LNCAP (cell line): ENCODE measurements at regions not wholly inside any gene's neighbourhood (a gene's known extent, or its start where the extent isn't known, plus 50 kb on each side); places are given as distances from the start of the nearest gene placed in this dataset.

Experiments
- CTCF ChIP-seq: fragments of 450-650 bp; IDR thresholded peaks from 2 replicates; pipeline ENCODE4 v1.5.1; 2017; ENCODE audit warnings: mild to moderate bottlenecking

- TF ChIP-seq CTCF = no peak
Observed at GRCh38 chr22:48589901-48590300, 1237.8 kb downstream of the BRD1 start.

DNA sequence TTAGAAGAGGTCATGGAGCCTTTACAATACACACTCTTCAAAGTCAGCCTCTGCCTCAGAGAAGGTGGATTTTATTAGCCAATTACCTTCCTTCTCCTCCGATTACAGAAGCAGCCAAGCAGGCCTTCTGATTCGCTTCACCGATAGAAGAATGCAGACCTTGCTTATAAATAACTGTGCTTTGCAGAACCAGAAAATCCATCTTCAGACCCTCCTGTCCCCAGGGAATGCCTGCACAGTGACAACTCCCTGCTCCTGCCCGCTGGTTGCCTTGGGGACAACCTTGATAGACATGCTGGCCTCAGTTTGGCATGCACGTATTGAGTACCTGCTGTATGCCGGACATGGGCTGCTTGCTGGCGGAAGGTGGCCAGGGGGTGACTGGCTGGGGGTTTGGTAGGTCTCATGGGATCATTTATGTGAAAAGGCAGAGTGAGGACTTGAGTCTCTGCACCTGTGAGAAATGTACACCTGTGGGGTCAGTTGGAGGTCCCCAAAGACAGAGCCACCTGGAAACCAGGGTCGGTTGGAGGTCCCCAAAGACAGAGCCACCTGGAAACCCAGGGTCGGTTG is 1238.7 kb downstream of the BRD1 start:
- no peak for TF ChIP-seq CTCF

- no peak for TF ChIP-seq CTCF
Observed at GRCh38 chr22:48588151-48588877, 1239.4 kb downstream of the BRD1 start.

- no peak for TF ChIP-seq CTCF
Observed at GRCh38 chr22:48587236-48587865, 1240.3 kb downstream of the BRD1 start.

GRCh38 chr22:48586799-48587185 is 1240.9 kb downstream of the BRD1 start:
- TF ChIP-seq CTCF = no peak

GRCh38 chr22:48585916-48586798 is 1241.5 kb downstream of the BRD1 start:
- TF ChIP-seq CTCF = no peak

DNA sequence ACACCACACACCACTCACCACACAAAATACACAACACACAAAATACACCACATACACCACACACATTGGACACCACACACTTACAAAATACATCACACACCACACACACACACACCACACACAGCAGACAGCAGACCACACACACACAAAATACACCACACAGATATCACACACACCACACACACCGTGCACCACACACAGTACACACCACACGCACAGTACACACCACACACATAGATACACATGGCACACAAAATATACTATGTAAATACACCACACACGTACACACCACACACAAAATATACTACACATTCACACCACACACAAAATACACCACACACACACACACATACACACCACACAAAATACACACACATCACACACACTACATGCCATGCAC is 1243.5 kb downstream of the BRD1 start:
- TF ChIP-seq CTCF = no peak
